ENCODE measurements at regions not wholly inside any gene's neighbourhood (a gene's known extent, or its start where the extent isn't known, plus 50 kb on each side); places are given as distances from the start of the nearest gene placed in this dataset.

- no peak for DNase-seq (ENCODE audit: low spot score)
Measured at GRCh38 chr13:105925496-105925895, 610.0 kb downstream of the EFNB2 start.

GRCh38 chr13:105921711-105922110, 613.8 kb downstream of the EFNB2 start:
- DNase-seq (ENCODE audit: low spot score), result no peak

- peak; percentile 22 for DNase-seq (ENCODE audit: low spot score)
Measured at GRCh38 chr13:105920370-105920769, 615.1 kb downstream of the EFNB2 start.

GRCh38 chr13:105918842-105919741, 616.4 kb downstream of the EFNB2 start:
- no peak for DNase-seq (ENCODE audit: low spot score)

GRCh38 chr13:105915146-105915850, 620.2 kb downstream of the EFNB2 start:
- no peak for DNase-seq (ENCODE audit: low spot score)

- peak; percentile 39 for DNase-seq (ENCODE audit: low spot score)
Measured at GRCh38 chr13:105914291-105915036, 621.0 kb downstream of the EFNB2 start.

- DNase-seq (ENCODE audit: low spot score), result no peak
Measured at GRCh38 chr13:105908586-105908985, 626.9 kb downstream of the EFNB2 start.

- DNase-seq (ENCODE audit: low spot score), result no peak
Measured at GRCh38 chr13:105907319-105908019, 628.0 kb downstream of the EFNB2 start.

GRCh38 chr13:105906746-105907145, 628.7 kb downstream of the EFNB2 start:
- no peak for DNase-seq (ENCODE audit: low spot score)

GRCh38 chr13:105904034-105904742, 631.3 kb downstream of the EFNB2 start:
- DNase-seq (ENCODE audit: low spot score), result no peak

- no peak for DNase-seq (ENCODE audit: low spot score)
Measured at GRCh38 chr13:105902396-105902795, 633.1 kb downstream of the EFNB2 start.

GRCh38 chr13:105897575-105897974, 637.9 kb downstream of the EFNB2 start:
- DNase-seq (ENCODE audit: low spot score), result no peak

GRCh38 chr13:105894697-105895096, 640.8 kb downstream of the EFNB2 start:
- DNase-seq (ENCODE audit: low spot score), result no peak

GRCh38 chr13:105890509-105890908, 645.0 kb downstream of the EFNB2 start:
- no peak for DNase-seq (ENCODE audit: low spot score)

GRCh38 chr13:105878119-105878700, 657.3 kb downstream of the EFNB2 start:
- no peak for DNase-seq (ENCODE audit: low spot score)

- no peak for DNase-seq (ENCODE audit: low spot score)
Measured at GRCh38 chr13:105874814-105875213, 660.6 kb downstream of the EFNB2 start.

GRCh38 chr13:105871768-105872167, 663.7 kb downstream of the EFNB2 start:
- DNase-seq (ENCODE audit: low spot score), result no peak

- no peak for DNase-seq (ENCODE audit: low spot score)
Measured at GRCh38 chr13:105871326-105871725, 664.1 kb downstream of the EFNB2 start.

- DNase-seq (ENCODE audit: low spot score), result no peak
Measured at GRCh38 chr13:105863300-105863920, 672.1 kb downstream of the EFNB2 start.

GRCh38 chr13:105848494-105848893, 687.0 kb downstream of the EFNB2 start:
- no peak for DNase-seq (ENCODE audit: low spot score)
